ENCODE measurements at regions not wholly inside any gene's neighbourhood (a gene's known extent, or its start where the extent isn't known, plus 50 kb on each side); places are given as distances from the start of the nearest gene placed in this dataset.

DNA sequence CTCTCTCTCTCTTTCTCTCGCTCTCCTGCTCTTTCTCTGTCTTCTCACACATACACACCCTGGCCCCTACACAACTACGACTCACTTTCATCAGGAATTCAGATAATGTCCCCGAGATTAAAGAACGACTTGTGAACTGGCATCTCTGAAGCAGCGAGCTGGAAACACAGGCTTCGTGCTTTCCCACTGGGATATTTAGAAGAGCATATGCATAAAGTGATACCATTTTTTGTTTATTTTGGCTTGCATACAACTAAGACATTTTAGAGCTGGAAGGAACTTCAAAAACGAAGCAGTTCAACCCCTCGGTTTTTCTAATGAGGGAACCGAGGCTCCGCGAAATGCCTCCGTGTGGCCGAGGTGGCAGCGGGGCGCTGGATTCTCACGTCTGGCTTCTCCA, 88.6 kb downstream of the ZBTB18 start:
- Histone ChIP-seq H3K27ac (ENCODE audit: low read depth, low read length) (no peak overlapping the region), H3K36me3 (ENCODE audit: insufficient read depth, low read length) (no peaks in the 10 kb centered on the region), H4K20me1 (ENCODE audit: insufficient read depth, low read length) (no peaks in the 10 kb centered on the region), H3K4me1 (ENCODE audit: insufficient read depth, low read length) (no peaks in the 10 kb centered on the region), H3K27me3 (ENCODE audit: insufficient read depth, low read length) (peaks cover 4% of the 10 kb centered on the region), H3K4me3 (ENCODE audit: insufficient read depth, low read length) (no peak overlapping the region), H2AFZ (ENCODE audit: low read length) (no peak overlapping the region), H3K4me2 (ENCODE audit: insufficient read depth, low read length) (no peak overlapping the region), H3K79me2 (ENCODE audit: insufficient read depth, low read length) (no peaks in the 10 kb centered on the region), H3K9me3 (ENCODE audit: low read depth, low read length) (no peaks in the 10 kb centered on the region)
- TF ChIP-seq, protein P1, sequence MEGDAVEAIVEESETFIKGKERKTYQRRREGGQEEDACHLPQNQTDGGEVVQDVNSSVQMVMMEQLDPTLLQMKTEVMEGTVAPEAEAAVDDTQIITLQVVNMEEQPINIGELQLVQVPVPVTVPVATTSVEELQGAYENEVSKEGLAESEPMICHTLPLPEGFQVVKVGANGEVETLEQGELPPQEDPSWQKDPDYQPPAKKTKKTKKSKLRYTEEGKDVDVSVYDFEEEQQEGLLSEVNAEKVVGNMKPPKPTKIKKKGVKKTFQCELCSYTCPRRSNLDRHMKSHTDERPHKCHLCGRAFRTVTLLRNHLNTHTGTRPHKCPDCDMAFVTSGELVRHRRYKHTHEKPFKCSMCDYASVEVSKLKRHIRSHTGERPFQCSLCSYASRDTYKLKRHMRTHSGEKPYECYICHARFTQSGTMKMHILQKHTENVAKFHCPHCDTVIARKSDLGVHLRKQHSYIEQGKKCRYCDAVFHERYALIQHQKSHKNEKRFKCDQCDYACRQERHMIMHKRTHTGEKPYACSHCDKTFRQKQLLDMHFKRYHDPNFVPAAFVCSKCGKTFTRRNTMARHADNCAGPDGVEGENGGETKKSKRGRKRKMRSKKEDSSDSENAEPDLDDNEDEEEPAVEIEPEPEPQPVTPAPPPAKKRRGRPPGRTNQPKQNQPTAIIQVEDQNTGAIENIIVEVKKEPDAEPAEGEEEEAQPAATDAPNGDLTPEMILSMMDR (IDR thresholded peaks at IDR 0.05; ENCODE audit: extremely low read depth, low read depth, low read length): no peak
- DNase-seq (ENCODE audit: insufficient read length, low spot score, missing footprints): no peak

DNA sequence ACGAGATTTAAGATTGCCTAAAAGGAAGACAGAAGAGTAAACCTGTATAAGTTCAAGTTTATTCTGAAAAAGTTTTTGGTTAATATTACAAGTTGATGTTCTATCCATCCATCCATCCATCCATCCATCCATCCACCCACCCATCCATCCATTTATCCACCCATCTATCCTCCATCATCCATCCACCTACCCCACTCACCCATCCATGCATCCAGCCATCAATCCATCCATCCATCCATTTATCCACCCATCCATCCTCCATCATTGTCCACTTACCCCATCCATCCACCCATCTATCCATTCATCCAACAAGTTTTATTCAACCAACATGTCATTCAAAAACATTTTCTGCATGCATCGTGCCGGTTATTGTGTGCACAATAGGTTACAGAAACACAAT, 89.3 kb downstream of the ZBTB18 start:
- Histone ChIP-seq H3K79me2 (ENCODE audit: insufficient read depth, low read length) (no peaks in the 10 kb centered on the region), H3K9me3 (ENCODE audit: low read depth, low read length) (no peaks in the 10 kb centered on the region), H3K27ac (ENCODE audit: low read depth, low read length) (no peak overlapping the region), H4K20me1 (ENCODE audit: insufficient read depth, low read length) (no peaks in the 10 kb centered on the region), H3K36me3 (ENCODE audit: insufficient read depth, low read length) (no peaks in the 10 kb centered on the region), H3K4me2 (ENCODE audit: insufficient read depth, low read length) (no peak overlapping the region), H2AFZ (ENCODE audit: low read length) (no peak overlapping the region), H3K4me3 (ENCODE audit: insufficient read depth, low read length) (no peak overlapping the region), H3K4me1 (ENCODE audit: insufficient read depth, low read length) (no peaks in the 10 kb centered on the region), H3K27me3 (ENCODE audit: insufficient read depth, low read length) (peaks cover 4% of the 10 kb centered on the region)
- TF ChIP-seq, protein P1 (IDR thresholded peaks at IDR 0.05; ENCODE audit: extremely low read depth, low read depth, low read length): no peak
- no peak for DNase-seq (ENCODE audit: insufficient read length, low spot score, missing footprints)

DNA sequence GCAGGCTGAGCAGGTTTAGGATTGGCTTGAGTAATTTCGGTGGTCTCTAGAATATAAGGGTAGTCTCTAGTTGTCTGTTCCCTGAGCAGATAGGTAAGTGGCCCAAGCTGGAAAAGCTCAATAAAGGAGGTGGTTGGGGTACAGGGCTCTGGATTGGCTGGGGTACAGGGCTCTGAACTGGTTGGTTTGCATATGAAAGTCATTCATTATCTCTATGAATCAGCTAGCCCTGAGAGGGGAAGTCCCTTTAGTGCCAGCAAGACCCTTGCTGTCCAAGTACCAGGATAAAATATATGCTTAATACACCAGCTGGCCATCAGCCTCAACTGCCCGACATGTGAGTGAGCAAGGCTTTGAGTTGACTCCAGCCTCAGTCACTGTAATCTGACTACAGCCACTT, 93.0 kb downstream of the ZBTB18 start:
- Histone ChIP-seq H3K79me2 (ENCODE audit: insufficient read depth, low read length) (no peaks in the 10 kb centered on the region), H3K4me3 (ENCODE audit: insufficient read depth, low read length) (no peak overlapping the region), H4K20me1 (ENCODE audit: insufficient read depth, low read length) (no peaks in the 10 kb centered on the region), H3K27ac (ENCODE audit: low read depth, low read length) (no peak overlapping the region), H3K4me2 (ENCODE audit: insufficient read depth, low read length) (no peak overlapping the region), H3K4me1 (ENCODE audit: insufficient read depth, low read length) (no peaks in the 10 kb centered on the region), H3K9me3 (ENCODE audit: low read depth, low read length) (no peaks in the 10 kb centered on the region), H2AFZ (ENCODE audit: low read length) (no peak overlapping the region), H3K36me3 (ENCODE audit: insufficient read depth, low read length) (no peaks in the 10 kb centered on the region), H3K27me3 (ENCODE audit: insufficient read depth, low read length) (peaks cover 4% of the 10 kb centered on the region)
- TF ChIP-seq, protein P1 (IDR thresholded peaks at IDR 0.05; ENCODE audit: extremely low read depth, low read depth, low read length): no peak
- no peak for DNase-seq (ENCODE audit: insufficient read length, low spot score, missing footprints)

DNA sequence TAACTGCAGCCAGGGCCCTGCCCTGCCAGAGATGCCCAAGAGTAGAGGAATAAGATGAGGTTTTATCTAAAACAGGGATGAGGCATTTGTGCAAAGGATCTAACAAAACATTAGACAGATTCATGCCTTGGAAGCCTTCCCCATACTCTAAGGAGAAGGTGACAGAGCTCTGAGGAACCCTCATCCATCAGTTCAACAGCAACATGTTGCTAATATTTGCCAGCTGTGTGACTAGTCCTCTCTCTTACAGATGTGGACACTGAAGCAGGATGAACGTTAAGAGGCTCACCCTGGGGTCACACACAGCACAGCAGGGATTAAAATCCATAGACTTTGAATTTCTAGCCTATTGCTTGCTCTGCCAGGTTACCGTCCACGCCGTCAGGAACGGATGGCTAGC, 99.0 kb downstream of the ZBTB18 start:
- TF ChIP-seq, protein P1 (IDR thresholded peaks at IDR 0.05; ENCODE audit: extremely low read depth, low read depth, low read length): no peak
- Histone ChIP-seq H3K4me1 (ENCODE audit: insufficient read depth, low read length) (no peaks in the 10 kb centered on the region), H3K36me3 (ENCODE audit: insufficient read depth, low read length) (no peaks in the 10 kb centered on the region), H2AFZ (ENCODE audit: low read length) (peak overlapping the region; percentile 31), H3K4me2 (ENCODE audit: insufficient read depth, low read length) (no peak overlapping the region), H4K20me1 (ENCODE audit: insufficient read depth, low read length) (no peaks in the 10 kb centered on the region), H3K4me3 (ENCODE audit: insufficient read depth, low read length) (no peak overlapping the region), H3K79me2 (ENCODE audit: insufficient read depth, low read length) (no peaks in the 10 kb centered on the region), H3K9me3 (ENCODE audit: low read depth, low read length) (no peaks in the 10 kb centered on the region), H3K27me3 (ENCODE audit: insufficient read depth, low read length) (no peaks in the 10 kb centered on the region), H3K27ac (ENCODE audit: low read depth, low read length) (no peak overlapping the region)
- no peak for DNase-seq (ENCODE audit: insufficient read length, low spot score, missing footprints)

Measured in osteoblast (primary cell).